ENCODE measurements at regions not wholly inside any gene's neighbourhood (a gene's known extent, or its start where the extent isn't known, plus 50 kb on each side); places are given as distances from the start of the nearest gene placed in this dataset.

DNA sequence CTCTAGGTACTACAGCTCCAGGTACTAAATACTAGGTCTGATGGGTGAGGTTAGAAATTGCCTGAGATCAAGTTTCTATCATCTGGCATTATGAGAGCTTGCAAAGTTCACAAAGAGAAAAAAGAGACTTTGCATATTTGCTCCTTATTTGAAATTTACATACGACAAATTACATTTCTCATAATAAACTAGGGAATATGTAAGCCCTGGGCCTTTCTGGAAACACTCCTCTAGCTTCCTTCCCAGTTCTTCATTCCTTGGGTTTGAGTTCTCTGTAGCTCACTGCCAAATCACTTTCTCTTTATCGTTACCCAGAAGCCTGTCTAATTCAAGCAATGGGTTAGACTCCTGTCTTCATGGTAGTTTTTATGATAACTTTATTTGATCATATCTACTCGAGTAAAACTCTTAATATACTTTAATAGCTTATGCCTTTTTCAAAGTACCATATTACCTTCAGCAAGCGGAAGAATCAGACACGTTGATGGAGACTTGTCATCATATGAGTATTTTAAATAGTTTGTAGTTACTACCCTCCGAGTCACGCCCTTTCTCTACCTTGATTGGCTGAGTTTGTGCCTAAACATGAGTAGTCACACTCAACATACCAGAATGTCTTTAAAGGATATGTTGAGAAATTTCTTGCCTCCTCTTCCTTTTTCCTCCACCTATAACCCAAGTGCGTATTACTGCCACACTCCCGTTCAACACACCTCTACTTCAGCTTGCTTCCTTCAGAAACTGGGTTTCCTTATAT lies 150.5 kb downstream of the DKK1 start:
- TF ChIP-seq, protein P1, sequence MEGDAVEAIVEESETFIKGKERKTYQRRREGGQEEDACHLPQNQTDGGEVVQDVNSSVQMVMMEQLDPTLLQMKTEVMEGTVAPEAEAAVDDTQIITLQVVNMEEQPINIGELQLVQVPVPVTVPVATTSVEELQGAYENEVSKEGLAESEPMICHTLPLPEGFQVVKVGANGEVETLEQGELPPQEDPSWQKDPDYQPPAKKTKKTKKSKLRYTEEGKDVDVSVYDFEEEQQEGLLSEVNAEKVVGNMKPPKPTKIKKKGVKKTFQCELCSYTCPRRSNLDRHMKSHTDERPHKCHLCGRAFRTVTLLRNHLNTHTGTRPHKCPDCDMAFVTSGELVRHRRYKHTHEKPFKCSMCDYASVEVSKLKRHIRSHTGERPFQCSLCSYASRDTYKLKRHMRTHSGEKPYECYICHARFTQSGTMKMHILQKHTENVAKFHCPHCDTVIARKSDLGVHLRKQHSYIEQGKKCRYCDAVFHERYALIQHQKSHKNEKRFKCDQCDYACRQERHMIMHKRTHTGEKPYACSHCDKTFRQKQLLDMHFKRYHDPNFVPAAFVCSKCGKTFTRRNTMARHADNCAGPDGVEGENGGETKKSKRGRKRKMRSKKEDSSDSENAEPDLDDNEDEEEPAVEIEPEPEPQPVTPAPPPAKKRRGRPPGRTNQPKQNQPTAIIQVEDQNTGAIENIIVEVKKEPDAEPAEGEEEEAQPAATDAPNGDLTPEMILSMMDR (IDR thresholded peaks at IDR 0.05): no peak
- TF ChIP-seq POLR2A (IDR thresholded peaks at IDR 0.05) (no peak), POLR2AphosphoS5 (IDR thresholded peaks at IDR 0.05; ENCODE audit: insufficient read depth in 1 of 2, low read depth in 1 of 2) (no peak)

Measured in vagina (tissue), 2 donors.